GM23338 (cell line): ENCODE measurements at regions not wholly inside any gene's neighbourhood (a gene's known extent, or its start where the extent isn't known, plus 50 kb on each side); places are given as distances from the start of the nearest gene placed in this dataset.

ENCODE experiments used
- ATAC-seq: fragments of 200-7000 bp; cut with Tn5 transposase; 3 replicates; pipeline ENCODE4 v1.9.1; 2020
- DNase-seq: peaks from one replicate; pipeline ENCODE4 v3.0.0-alpha.2; 2015; ENCODE audit warnings: low spot score
- H2AFZ ChIP-seq: fragments of 200-600 bp; sonication (generic); 2 replicates; pipeline ENCODE4 v1.8.0; 2016; ENCODE audit warnings: antibody characterized with exemption, mild to moderate bottlenecking, moderate library complexity
- H3F3A ChIP-seq: fragments of 200-600 bp; sonication (generic); replicated peaks from 2 replicates; pipeline ENCODE4 v1.8.0; 2017; ENCODE audit warnings: antibody characterized with exemption, mixed run types, low read depth
- H3K27ac ChIP-seq: fragments of 200-600 bp; sonication (generic); 2 replicates; pipeline ENCODE4 v1.6.1; 2016; ENCODE audit warnings: low read depth
- H3K27me3 ChIP-seq: fragments of 200-600 bp; sonication (generic); 2 replicates; pipeline ENCODE4 v1.8.0; 2016; ENCODE audit warnings: mild to moderate bottlenecking, mixed run types, moderate library complexity; ENCODE audit not compliant: insufficient read depth
- H3K36me3 ChIP-seq: fragments of 200-600 bp; sonication (generic); 2 replicates; pipeline ENCODE4 v1.8.0; 2016; ENCODE audit warnings: mild to moderate bottlenecking; ENCODE audit not compliant: insufficient read depth
- H3K4me1 ChIP-seq: fragments of 200-600 bp; sonication (generic); 2 replicates; pipeline ENCODE4 v1.8.0; 2016; ENCODE audit warnings: mild to moderate bottlenecking, moderate library complexity; ENCODE audit not compliant: insufficient read depth
- H3K4me2 ChIP-seq: fragments of 200-600 bp; sonication (generic); 2 replicates; pipeline ENCODE4 v1.7.1; 2017; ENCODE audit warnings: mixed run types
- H3K4me3 ChIP-seq: fragments of 200-600 bp; sonication (generic); 2 replicates; pipeline ENCODE4 v1.6.1; 2016; ENCODE audit warnings: mixed run types
- H3K79me2 ChIP-seq: fragments of 200-600 bp; sonication (generic); replicated peaks from 2 replicates; pipeline ENCODE4 v1.8.0; 2017; ENCODE audit warnings: mild to moderate bottlenecking; ENCODE audit not compliant: insufficient read depth
- H3K9me2 ChIP-seq: fragments of 200-600 bp; sonication (generic); 2 replicates; pipeline ENCODE4 v1.8.0; 2017; ENCODE audit not compliant: insufficient read depth
- H4K20me1 ChIP-seq: fragments of 200-600 bp; sonication (generic); replicated peaks from 2 replicates; pipeline ENCODE4 v1.8.0; 2017; ENCODE audit warnings: mild to moderate bottlenecking; ENCODE audit not compliant: insufficient read depth
- H3K27ac Mint-ChIP-seq: 2 replicates; pipeline ENCODE4 v1.8.0; 2020; ENCODE audit warnings: inconsistent platforms, mild to moderate bottlenecking, moderate library complexity, mixed read lengths
- H3K27me3 Mint-ChIP-seq: 3 replicates; pipeline ENCODE4 v1.8.0; 2022; ENCODE audit warnings: low read depth, mild to moderate bottlenecking, moderate library complexity, mixed read lengths, inconsistent platforms; ENCODE audit not compliant: insufficient read depth, poor library complexity
- H3K36me3 Mint-ChIP-seq: 3 replicates; pipeline ENCODE4 v1.8.0; 2021; ENCODE audit warnings: low read depth, mild to moderate bottlenecking, inconsistent platforms, moderate library complexity, mixed read lengths
- H3K4me1 Mint-ChIP-seq: 3 replicates; pipeline ENCODE4 v1.8.0; 2020; ENCODE audit warnings: mild to moderate bottlenecking, inconsistent platforms, mixed read lengths
- H3K4me3 Mint-ChIP-seq: 3 replicates; pipeline ENCODE4 v1.8.0; 2021; ENCODE audit warnings: moderate library complexity, mild to moderate bottlenecking, inconsistent platforms, mixed read lengths
- H3K9me3 Mint-ChIP-seq: 3 replicates; pipeline ENCODE4 v1.8.0; 2020; ENCODE audit warnings: moderate library complexity, mild to moderate bottlenecking, inconsistent platforms, mixed read lengths
- CREB1 ChIP-seq: fragments of 250-450 bp; sonication (Bioruptor Pico); IDR thresholded peaks from 2 replicates; pipeline ENCODE4 v1.5.0; 2020; ENCODE audit warnings: low read depth, mild to moderate bottlenecking, moderate library complexity
- EZH2 ChIP-seq: fragments of 200-600 bp; sonication (generic); IDR thresholded peaks from one replicate; pipeline ENCODE4 v1.8.0; 2017; ENCODE audit warnings: antibody characterized with exemption, mild to moderate bottlenecking, low read depth; ENCODE audit not compliant: unreplicated experiment
- EZH2phosphoT487 ChIP-seq: fragments of 200-600 bp; sonication (generic); IDR thresholded peaks from one replicate; pipeline ENCODE4 v1.8.1; 2018; ENCODE audit warnings: antibody characterized with exemption; ENCODE audit not compliant: unreplicated experiment
- JUNB ChIP-seq: IDR thresholded peaks from one replicate; pipeline ENCODE4 v1.6.1; 2016; ENCODE audit warnings: antibody characterized with exemption; ENCODE audit not compliant: unreplicated experiment
- NANOG ChIP-seq: IDR thresholded peaks from 2 replicates; pipeline ENCODE4 v1.6.1; 2016; ENCODE audit warnings: antibody characterized with exemption, borderline replicate concordance
- POLR2AphosphoS5 ChIP-seq: IDR thresholded peaks from 2 replicates; pipeline ENCODE4 v1.6.1; 2016; ENCODE audit warnings: antibody characterized with exemption, low read depth
- STAT1 ChIP-seq: IDR thresholded peaks from one replicate; pipeline ENCODE4 v1.6.1; 2016; ENCODE audit warnings: antibody characterized with exemption; ENCODE audit not compliant: unreplicated experiment
- ZNF114 ChIP-seq: fragments of 250-450 bp; sonication (Bioruptor Pico); IDR thresholded peaks from 2 replicates; pipeline ENCODE4 v1.5.0; 2020; ENCODE audit warnings: mild to moderate bottlenecking, moderate library complexity
- ZNF331 ChIP-seq: fragments of 250-450 bp; sonication (Bioruptor Pico); IDR thresholded peaks from 2 replicates; pipeline ENCODE4 v1.5.0; 2020; ENCODE audit warnings: low read depth, mild to moderate bottlenecking, moderate library complexity
- TF ChIP-seq, protein P1 (sequence below): IDR thresholded peaks from 2 replicates; pipeline ENCODE4 v1.6.1; 2016; ENCODE audit warnings: antibody characterized with exemption
- TF ChIP-seq, protein P2 (sequence below), 2 experiments: fragments of 200-600 bp in 1 of 2; sonication (generic) in 1 of 2; conservative IDR thresholded peaks; 2 replicates each; pipeline versions ENCODE4 v1.5.1 to v1.6.1; 2016 to 2017; ENCODE audit warnings: antibody characterized with exemption in 2 of 2, low read depth in 2 of 2, mild to moderate bottlenecking in 2 of 2, moderate library complexity in 1 of 2
- TF ChIP-seq, protein P3 (sequence below): fragments of 250-450 bp; sonication (Bioruptor Pico); IDR thresholded peaks from 2 replicates; pipeline ENCODE4 v1.5.0; 2020; ENCODE audit warnings: mild to moderate bottlenecking, moderate library complexity
- TF ChIP-seq, protein P4 (sequence below): IDR thresholded peaks from one replicate; pipeline ENCODE4 v1.6.1; 2018; ENCODE audit warnings: antibody characterized with exemption; ENCODE audit not compliant: unreplicated experiment

DNA sequence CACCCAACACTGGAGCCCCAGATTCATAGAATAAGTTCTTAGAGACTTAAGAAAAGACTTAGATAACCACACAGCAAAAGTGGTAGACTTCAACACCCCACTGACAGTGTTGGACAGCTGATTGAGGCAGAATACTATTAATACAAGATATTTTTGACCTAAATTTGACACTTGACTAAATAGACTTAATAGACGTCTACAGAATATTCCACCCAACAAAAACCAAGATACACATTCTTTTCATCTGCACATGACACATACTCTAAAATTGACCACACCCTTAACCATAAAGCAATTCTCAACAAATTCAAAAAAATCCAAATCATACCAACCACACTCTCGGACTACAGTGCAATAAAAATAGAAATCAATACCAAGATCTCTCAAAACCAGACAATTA lies 179.8 kb upstream of the TPM1 start:
- H3K4me2 ChIP-seq, result no peak overlapping the region
- Mint-ChIP-seq H3K27ac (no peak overlapping the region), H3K27me3 (peaks cover 3% of the 10 kb centered on the region), H3K36me3 (peaks cover 6% of the 10 kb centered on the region), H3K4me3 (no peak overlapping the region), H3K4me1 (no peaks in the 10 kb centered on the region; the same call in 2 of the 3 replicates), H3K9me3 (peaks cover 6% of the 10 kb centered on the region; the same call in 1 of the 3 replicates)
- no peaks in the 10 kb centered on the region for H4K20me1 ChIP-seq
- no peaks in the 10 kb centered on the region for H3K79me2 ChIP-seq
- H3K9me2 ChIP-seq, result no peaks in the 10 kb centered on the region
- no peak overlapping the region for H2AFZ ChIP-seq
- H3K36me3 ChIP-seq, result no peaks in the 10 kb centered on the region
- no peaks in the 10 kb centered on the region for H3K4me1 ChIP-seq
- ATAC-seq (no peak), DNase-seq (no peak)
- H3K27ac ChIP-seq, result no peak overlapping the region
- H3F3A ChIP-seq, result no peaks in the 10 kb centered on the region
- no peak for TF ChIP-seq JUNB
- TF ChIP-seq NANOG, result no peak
- no peak for TF ChIP-seq ZNF114 (CRISPR knock-in tag)
- TF ChIP-seq EZH2phosphoT487, result no peak
- TF ChIP-seq, protein P1, sequence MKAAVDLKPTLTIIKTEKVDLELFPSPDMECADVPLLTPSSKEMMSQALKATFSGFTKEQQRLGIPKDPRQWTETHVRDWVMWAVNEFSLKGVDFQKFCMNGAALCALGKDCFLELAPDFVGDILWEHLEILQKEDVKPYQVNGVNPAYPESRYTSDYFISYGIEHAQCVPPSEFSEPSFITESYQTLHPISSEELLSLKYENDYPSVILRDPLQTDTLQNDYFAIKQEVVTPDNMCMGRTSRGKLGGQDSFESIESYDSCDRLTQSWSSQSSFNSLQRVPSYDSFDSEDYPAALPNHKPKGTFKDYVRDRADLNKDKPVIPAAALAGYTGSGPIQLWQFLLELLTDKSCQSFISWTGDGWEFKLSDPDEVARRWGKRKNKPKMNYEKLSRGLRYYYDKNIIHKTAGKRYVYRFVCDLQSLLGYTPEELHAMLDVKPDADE, result no peak
- TF ChIP-seq, protein P2, sequence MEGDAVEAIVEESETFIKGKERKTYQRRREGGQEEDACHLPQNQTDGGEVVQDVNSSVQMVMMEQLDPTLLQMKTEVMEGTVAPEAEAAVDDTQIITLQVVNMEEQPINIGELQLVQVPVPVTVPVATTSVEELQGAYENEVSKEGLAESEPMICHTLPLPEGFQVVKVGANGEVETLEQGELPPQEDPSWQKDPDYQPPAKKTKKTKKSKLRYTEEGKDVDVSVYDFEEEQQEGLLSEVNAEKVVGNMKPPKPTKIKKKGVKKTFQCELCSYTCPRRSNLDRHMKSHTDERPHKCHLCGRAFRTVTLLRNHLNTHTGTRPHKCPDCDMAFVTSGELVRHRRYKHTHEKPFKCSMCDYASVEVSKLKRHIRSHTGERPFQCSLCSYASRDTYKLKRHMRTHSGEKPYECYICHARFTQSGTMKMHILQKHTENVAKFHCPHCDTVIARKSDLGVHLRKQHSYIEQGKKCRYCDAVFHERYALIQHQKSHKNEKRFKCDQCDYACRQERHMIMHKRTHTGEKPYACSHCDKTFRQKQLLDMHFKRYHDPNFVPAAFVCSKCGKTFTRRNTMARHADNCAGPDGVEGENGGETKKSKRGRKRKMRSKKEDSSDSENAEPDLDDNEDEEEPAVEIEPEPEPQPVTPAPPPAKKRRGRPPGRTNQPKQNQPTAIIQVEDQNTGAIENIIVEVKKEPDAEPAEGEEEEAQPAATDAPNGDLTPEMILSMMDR (conservative IDR thresholded peaks at IDR 0.05; ENCODE audit: low read depth in 2 of 2), result no peak
- TF ChIP-seq EZH2, result no peak
- no peak for TF ChIP-seq POLR2AphosphoS5
- no peak for TF ChIP-seq CREB1 (CRISPR knock-in tag)
- TF ChIP-seq, protein P3, sequence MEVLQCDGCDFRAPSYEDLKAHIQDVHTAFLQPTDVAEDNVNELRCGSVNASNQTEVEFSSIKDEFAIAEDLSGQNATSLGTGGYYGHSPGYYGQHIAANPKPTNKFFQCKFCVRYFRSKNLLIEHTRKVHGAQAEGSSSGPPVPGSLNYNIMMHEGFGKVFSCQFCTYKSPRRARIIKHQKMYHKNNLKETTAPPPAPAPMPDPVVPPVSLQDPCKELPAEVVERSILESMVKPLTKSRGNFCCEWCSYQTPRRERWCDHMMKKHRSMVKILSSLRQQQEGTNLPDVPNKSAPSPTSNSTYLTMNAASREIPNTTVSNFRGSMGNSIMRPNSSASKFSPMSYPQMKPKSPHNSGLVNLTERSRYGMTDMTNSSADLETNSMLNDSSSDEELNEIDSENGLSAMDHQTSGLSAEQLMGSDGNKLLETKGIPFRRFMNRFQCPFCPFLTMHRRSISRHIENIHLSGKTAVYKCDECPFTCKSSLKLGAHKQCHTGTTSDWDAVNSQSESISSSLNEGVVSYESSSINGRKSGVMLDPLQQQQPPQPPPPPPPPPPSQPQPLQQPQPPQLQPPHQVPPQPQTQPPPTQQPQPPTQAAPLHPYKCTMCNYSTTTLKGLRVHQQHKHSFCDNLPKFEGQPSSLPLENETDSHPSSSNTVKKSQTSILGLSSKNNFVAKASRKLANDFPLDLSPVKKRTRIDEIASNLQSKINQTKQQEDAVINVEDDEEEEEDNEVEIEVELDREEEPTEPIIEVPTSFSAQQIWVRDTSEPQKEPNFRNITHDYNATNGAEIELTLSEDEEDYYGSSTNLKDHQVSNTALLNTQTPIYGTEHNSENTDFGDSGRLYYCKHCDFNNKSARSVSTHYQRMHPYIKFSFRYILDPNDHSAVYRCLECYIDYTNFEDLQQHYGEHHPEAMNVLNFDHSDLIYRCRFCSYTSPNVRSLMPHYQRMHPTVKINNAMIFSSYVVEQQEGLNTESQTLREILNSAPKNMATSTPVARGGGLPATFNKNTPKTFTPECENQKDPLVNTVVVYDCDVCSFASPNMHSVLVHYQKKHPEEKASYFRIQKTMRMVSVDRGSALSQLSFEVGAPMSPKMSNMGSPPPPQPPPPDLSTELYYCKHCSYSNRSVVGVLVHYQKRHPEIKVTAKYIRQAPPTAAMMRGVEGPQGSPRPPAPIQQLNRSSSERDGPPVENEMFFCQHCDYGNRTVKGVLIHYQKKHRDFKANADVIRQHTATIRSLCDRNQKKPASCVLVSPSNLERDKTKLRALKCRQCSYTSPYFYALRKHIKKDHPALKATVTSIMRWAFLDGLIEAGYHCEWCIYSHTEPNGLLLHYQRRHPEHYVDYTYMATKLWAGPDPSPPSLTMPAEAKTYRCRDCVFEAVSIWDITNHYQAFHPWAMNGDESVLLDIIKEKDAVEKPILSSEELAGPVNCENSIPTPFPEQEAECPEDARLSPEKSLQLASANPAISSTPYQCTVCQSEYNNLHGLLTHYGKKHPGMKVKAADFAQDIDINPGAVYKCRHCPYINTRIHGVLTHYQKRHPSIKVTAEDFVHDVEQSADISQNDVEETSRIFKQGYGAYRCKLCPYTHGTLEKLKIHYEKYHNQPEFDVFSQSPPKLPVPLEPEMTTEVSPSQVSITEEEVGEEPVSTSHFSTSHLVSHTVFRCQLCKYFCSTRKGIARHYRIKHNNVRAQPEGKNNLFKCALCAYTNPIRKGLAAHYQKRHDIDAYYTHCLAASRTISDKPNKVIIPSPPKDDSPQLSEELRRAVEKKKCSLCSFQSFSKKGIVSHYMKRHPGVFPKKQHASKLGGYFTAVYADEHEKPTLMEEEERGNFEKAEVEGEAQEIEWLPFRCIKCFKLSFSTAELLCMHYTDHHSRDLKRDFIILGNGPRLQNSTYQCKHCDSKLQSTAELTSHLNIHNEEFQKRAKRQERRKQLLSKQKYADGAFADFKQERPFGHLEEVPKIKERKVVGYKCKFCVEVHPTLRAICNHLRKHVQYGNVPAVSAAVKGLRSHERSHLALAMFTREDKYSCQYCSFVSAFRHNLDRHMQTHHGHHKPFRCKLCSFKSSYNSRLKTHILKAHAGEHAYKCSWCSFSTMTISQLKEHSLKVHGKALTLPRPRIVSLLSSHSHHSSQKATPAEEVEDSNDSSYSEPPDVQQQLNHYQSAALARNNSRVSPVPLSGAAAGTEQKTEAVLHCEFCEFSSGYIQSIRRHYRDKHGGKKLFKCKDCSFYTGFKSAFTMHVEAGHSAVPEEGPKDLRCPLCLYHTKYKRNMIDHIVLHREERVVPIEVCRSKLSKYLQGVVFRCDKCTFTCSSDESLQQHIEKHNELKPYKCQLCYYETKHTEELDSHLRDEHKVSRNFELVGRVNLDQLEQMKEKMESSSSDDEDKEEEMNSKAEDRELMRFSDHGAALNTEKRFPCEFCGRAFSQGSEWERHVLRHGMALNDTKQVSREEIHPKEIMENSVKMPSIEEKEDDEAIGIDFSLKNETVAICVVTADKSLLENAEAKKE (CRISPR knock-in tag), result no peak
- no peak for TF ChIP-seq STAT1
- no peak for TF ChIP-seq ZNF331 (CRISPR knock-in tag)
- TF ChIP-seq, protein P4, sequence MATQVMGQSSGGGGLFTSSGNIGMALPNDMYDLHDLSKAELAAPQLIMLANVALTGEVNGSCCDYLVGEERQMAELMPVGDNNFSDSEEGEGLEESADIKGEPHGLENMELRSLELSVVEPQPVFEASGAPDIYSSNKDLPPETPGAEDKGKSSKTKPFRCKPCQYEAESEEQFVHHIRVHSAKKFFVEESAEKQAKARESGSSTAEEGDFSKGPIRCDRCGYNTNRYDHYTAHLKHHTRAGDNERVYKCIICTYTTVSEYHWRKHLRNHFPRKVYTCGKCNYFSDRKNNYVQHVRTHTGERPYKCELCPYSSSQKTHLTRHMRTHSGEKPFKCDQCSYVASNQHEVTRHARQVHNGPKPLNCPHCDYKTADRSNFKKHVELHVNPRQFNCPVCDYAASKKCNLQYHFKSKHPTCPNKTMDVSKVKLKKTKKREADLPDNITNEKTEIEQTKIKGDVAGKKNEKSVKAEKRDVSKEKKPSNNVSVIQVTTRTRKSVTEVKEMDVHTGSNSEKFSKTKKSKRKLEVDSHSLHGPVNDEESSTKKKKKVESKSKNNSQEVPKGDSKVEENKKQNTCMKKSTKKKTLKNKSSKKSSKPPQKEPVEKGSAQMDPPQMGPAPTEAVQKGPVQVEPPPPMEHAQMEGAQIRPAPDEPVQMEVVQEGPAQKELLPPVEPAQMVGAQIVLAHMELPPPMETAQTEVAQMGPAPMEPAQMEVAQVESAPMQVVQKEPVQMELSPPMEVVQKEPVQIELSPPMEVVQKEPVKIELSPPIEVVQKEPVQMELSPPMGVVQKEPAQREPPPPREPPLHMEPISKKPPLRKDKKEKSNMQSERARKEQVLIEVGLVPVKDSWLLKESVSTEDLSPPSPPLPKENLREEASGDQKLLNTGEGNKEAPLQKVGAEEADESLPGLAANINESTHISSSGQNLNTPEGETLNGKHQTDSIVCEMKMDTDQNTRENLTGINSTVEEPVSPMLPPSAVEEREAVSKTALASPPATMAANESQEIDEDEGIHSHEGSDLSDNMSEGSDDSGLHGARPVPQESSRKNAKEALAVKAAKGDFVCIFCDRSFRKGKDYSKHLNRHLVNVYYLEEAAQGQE, result no peak
- no peak overlapping the region for H3K4me3 ChIP-seq
- H3K27me3 ChIP-seq, result no peaks in the 10 kb centered on the region
